ENCODE measurements at regions not wholly inside any gene's neighbourhood (a gene's known extent, or its start where the extent isn't known, plus 50 kb on each side); places are given as distances from the start of the nearest gene placed in this dataset.

GRCh38 chr4:54543088-54543795 is 114.5 kb upstream of the KIT start:
- H3K79me2 ChIP-seq (replicated peaks; ENCODE audit: insufficient read depth, low read length), result no peaks in the 10 kb centered on the region
- H3K4me3 ChIP-seq (ENCODE audit: low read length), result peak overlapping the region; percentile 9
- no peaks in the 10 kb centered on the region for H4K20me1 ChIP-seq (ENCODE audit: insufficient read depth)
- no peaks in the 10 kb centered on the region for H3K36me3 ChIP-seq (ENCODE audit: insufficient read depth, low read length)
- no peaks in the 10 kb centered on the region for H3K9me3 ChIP-seq (ENCODE audit: low read length)
- no peaks in the 10 kb centered on the region for H3K27me3 ChIP-seq (ENCODE audit: insufficient read depth, low read depth, low read length)
- H3K9ac ChIP-seq (ENCODE audit: low read length), result no peak overlapping the region
- no peaks in the 10 kb centered on the region for H3K9me2 ChIP-seq (ENCODE audit: insufficient read depth, low read length)
- H2AFZ ChIP-seq (ENCODE audit: low read depth, low read length), result no peak overlapping the region
- no peak overlapping the region for H3K27ac ChIP-seq (ENCODE audit: low read length)
- TF ChIP-seq POLR2AphosphoS5 (IDR thresholded peaks at IDR 0.05) (peak; percentile 47), EZH2 (IDR thresholded peaks at IDR 0.05; ENCODE audit: borderline replicate concordance, insufficient read depth, low read length, poor library complexity, severe bottlenecking) (no peak)
- no peak overlapping the region for H3K4me2 ChIP-seq (ENCODE audit: low read length)
- no peaks in the 10 kb centered on the region for H3F3A ChIP-seq (ENCODE audit: insufficient read depth, low read length, poor library complexity, severe bottlenecking)

GRCh38 chr4:54545663-54546424 is 111.9 kb upstream of the KIT start:
- Histone ChIP-seq H3K79me2 (replicated peaks; ENCODE audit: insufficient read depth, low read length) (no peaks in the 10 kb centered on the region), H3K9me3 (ENCODE audit: low read length) (no peaks in the 10 kb centered on the region), H3K4me3 (ENCODE audit: low read length) (no peak overlapping the region), H3K36me3 (ENCODE audit: insufficient read depth, low read length) (no peaks in the 10 kb centered on the region), H3K4me2 (ENCODE audit: low read length) (no peak overlapping the region), H4K20me1 (ENCODE audit: insufficient read depth) (no peaks in the 10 kb centered on the region), H3K9me2 (ENCODE audit: insufficient read depth, low read length) (no peaks in the 10 kb centered on the region), H3K9ac (ENCODE audit: low read length) (no peak overlapping the region), H3K27me3 (ENCODE audit: insufficient read depth, low read depth, low read length) (no peaks in the 10 kb centered on the region), H3K27ac (ENCODE audit: low read length) (no peak overlapping the region), H2AFZ (ENCODE audit: low read depth, low read length) (no peak overlapping the region), H3F3A (ENCODE audit: insufficient read depth, low read length, poor library complexity, severe bottlenecking) (no peaks in the 10 kb centered on the region)
- no peak for TF ChIP-seq TAF1 (IDR thresholded peaks at IDR 0.05; ENCODE audit: low read depth)
- TF ChIP-seq EZH2 (IDR thresholded peaks at IDR 0.05; ENCODE audit: borderline replicate concordance, insufficient read depth, low read length, poor library complexity, severe bottlenecking), result no peak
- no peak for TF ChIP-seq REST (IDR thresholded peaks at IDR 0.05; ENCODE audit: borderline replicate concordance)
- no peak for TF ChIP-seq SMC3 (conservative IDR thresholded peaks at IDR 0.05; ENCODE audit: poor library complexity)
- no peak for TF ChIP-seq EP300 (conservative IDR thresholded peaks at IDR 0.05; ENCODE audit: poor library complexity, severe bottlenecking)
- TF ChIP-seq CTCF (IDR thresholded peaks at IDR 0.05; ENCODE audit: poor library complexity, severe bottlenecking), result no peak
- no peak for TF ChIP-seq MXI1 (conservative IDR thresholded peaks at IDR 0.05; ENCODE audit: poor library complexity, severe bottlenecking)
- no peak for TF ChIP-seq RAD21 (conservative IDR thresholded peaks at IDR 0.05)
- no peak for TF ChIP-seq POLR2AphosphoS5 (IDR thresholded peaks at IDR 0.05)

All from neural cell (in vitro differentiated cells).